ENCODE measurements at regions not wholly inside any gene's neighbourhood (a gene's known extent, or its start where the extent isn't known, plus 50 kb on each side); places are given as distances from the start of the nearest gene placed in this dataset.

GRCh38 chr11:122323754-122324421 lies 207.9 kb upstream of the BLID start:
- Histone ChIP-seq H3K27ac (no peak overlapping the region), H3K4me3 (ENCODE audit: low read depth, low read length) (no peak overlapping the region), H3K9me3 (ENCODE audit: severe bottlenecking) (no peaks in the 10 kb centered on the region), H3K36me3 (no peaks in the 10 kb centered on the region), H3K27me3 (ENCODE audit: insufficient read depth, low read depth, severe bottlenecking) (no peaks in the 10 kb centered on the region)
- DNase-seq, result no peak
- no peak for TF ChIP-seq CTCF (IDR thresholded peaks at IDR 0.05; ENCODE audit: low read depth, low read length)

- no peak for DNase-seq
- no peak overlapping the region for H3K27ac ChIP-seq
- no peak for TF ChIP-seq CTCF (IDR thresholded peaks at IDR 0.05; ENCODE audit: low read depth, low read length)
Observed at GRCh38 chr11:122322329-122322728, 206.3 kb upstream of the BLID start.

GRCh38 chr11:122320671-122321070 lies 204.7 kb upstream of the BLID start:
- Histone ChIP-seq H3K27me3 (ENCODE audit: insufficient read depth, low read depth, severe bottlenecking) (no peaks in the 10 kb centered on the region), H3K27ac (no peak overlapping the region), H3K9me3 (ENCODE audit: severe bottlenecking) (no peaks in the 10 kb centered on the region), H3K4me3 (ENCODE audit: low read depth, low read length) (no peak overlapping the region), H3K36me3 (no peaks in the 10 kb centered on the region)
- TF ChIP-seq CTCF (IDR thresholded peaks at IDR 0.05; ENCODE audit: low read depth, low read length), result no peak
- no peak for DNase-seq

More at GRCh38 chr11:122322329-122322728, 206.3 kb upstream of the BLID start:
- Histone ChIP-seq H3K4me3 (ENCODE audit: low read depth, low read length) (no peak overlapping the region), H3K36me3 (no peaks in the 10 kb centered on the region), H3K27me3 (ENCODE audit: insufficient read depth, low read depth, severe bottlenecking) (no peaks in the 10 kb centered on the region), H3K9me3 (ENCODE audit: severe bottlenecking) (no peaks in the 10 kb centered on the region)

DNA sequence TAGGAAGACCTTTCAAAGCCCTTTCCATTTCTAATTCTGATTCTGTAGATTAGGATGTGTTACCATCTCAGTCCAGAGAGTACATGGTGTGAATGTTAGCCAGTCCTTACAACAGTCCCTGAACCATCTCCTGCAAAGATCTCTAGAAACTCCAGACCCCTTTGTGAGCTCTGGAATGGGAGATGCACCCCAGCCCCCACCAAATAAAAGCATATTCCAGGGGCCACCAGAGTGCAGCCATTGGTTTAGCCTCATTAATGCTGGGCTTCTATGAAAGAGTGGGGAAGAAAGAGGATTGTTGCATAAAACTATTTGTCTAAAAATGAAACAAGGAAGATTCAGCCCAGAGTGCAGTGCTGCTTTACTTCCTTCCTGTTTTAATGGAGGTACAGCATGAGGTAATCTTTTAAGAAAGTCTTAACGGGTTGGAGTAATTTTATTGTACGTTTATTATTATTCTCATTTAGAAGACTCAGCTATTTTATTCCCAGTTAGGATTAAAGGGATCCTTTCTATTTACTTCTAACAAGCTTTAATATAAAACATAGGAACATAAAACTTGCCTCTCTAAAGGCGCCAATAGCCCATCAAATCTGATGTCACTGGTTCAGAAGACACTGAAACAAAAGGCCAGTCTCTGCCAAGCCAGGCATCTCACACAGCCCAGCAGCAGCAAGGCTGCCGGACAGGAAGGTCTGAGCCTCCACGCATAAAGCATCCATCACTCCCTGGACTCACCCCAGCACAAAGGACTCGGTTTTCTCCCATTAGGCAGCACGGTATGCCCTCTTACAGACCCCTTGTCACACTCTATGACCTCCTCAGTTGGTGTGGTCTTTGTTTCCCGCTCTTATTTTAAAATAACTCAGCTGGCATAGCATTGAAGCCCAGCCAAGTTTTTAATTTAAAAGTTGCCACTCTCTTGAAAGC lies 203.9 kb upstream of the BLID start:
- DNase-seq, result no peak
- TF ChIP-seq CTCF (IDR thresholded peaks at IDR 0.05; ENCODE audit: low read depth, low read length), result no peak
- H3K36me3 ChIP-seq, result no peaks in the 10 kb centered on the region
- no peak overlapping the region for H3K27ac ChIP-seq
- no peaks in the 10 kb centered on the region for H3K9me3 ChIP-seq (ENCODE audit: severe bottlenecking)
- H3K4me3 ChIP-seq (ENCODE audit: low read depth, low read length), result no peak overlapping the region
- H3K27me3 ChIP-seq (ENCODE audit: insufficient read depth, low read depth, severe bottlenecking), result no peaks in the 10 kb centered on the region

GRCh38 chr11:122319085-122319484 lies 203.1 kb upstream of the BLID start:
- no peak overlapping the region for H3K27ac ChIP-seq
- no peak for DNase-seq
- no peaks in the 10 kb centered on the region for H3K9me3 ChIP-seq (ENCODE audit: severe bottlenecking)
- H3K4me3 ChIP-seq (ENCODE audit: low read depth, low read length), result no peak overlapping the region
- H3K36me3 ChIP-seq, result no peaks in the 10 kb centered on the region
- H3K27me3 ChIP-seq (ENCODE audit: insufficient read depth, low read depth, severe bottlenecking), result no peaks in the 10 kb centered on the region
- TF ChIP-seq CTCF (IDR thresholded peaks at IDR 0.05; ENCODE audit: low read depth, low read length), result no peak
